ENCODE measurements at regions not wholly inside any gene's neighbourhood (a gene's known extent, or its start where the extent isn't known, plus 50 kb on each side); places are given as distances from the start of the nearest gene placed in this dataset.
"Not testable (repeated sequence)": the region's sequence is repeated elsewhere in the genome, so short reads cannot be mapped to it uniquely, and the experiment has no call there.

- no peak for DNase-seq (ENCODE audit: low read depth)
Measured at GRCh38 chr15:66635817-66636216, 66.2 kb upstream of the SMAD6 start.

DNA sequence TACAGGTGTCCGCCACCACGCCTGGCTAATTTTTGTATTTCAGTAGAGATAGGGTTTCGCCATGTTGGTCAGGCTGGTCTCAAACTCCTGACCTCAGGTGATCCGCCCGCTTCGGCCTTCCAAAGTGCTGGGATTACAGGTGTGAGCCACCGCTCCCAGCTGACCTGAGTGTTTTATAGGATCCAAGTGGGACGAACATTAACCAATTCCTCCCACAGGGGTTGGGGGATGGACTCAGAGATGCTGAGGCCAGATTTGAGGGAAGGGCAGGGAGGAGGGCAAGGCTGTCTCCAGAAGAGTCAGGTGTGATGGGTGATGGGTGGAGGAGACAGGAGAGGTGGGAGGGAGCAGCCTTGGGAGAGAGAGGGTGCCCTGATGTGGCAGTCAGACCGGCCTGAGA, 65.0 kb upstream of the SMAD6 start:
- not testable (repeated sequence) for DNase-seq (ENCODE audit: low read depth)

- DNase-seq (ENCODE audit: low read depth): no peak
Measured at GRCh38 chr15:66638377-66638776, 63.7 kb upstream of the SMAD6 start.

DNA sequence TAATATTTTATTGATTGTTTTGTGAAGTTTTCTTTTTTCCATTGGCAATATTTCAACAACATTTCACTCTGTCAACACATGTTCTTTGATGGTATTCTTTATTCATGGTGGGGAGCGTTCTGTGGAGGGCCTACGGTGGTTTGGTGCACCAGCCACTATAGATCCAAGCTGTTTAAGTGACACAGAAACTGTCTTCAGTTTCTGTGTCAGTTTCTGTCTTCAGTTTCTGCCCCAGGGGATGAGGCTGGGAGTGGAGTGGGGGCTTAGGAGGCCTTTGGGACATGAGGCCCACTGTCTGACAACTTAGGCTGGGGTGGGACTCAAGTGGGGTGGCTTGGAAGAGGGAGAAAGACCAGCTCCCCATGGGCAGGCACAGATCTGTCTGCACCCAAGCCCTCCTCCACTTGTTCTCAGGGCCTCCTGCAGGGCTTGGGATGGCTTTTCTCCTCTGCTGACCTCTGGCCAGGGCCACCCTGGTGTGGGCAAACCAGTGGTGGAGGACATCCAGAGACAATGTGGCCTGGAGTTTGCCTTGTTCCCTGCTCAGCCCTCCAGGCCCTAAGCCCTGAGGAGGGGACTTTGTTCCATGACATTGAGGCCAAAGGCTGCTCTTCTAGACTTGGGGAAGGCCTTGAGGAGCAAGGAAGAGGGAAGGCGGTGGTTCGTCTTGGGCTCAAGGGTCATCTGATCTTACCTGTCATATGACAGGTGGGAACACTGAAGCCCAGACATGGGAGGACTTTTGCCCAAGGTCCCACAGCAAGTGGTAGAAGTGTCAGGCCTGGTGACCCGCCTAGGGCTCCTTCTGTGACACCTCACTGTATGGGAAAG, 60.3 kb upstream of the SMAD6 start:
- no peak for DNase-seq (ENCODE audit: low read depth)

- no peak for DNase-seq (ENCODE audit: low read depth)
Measured at GRCh38 chr15:66642514-66642913, 59.5 kb upstream of the SMAD6 start.

GRCh38 chr15:66643033-66643432, 59.0 kb upstream of the SMAD6 start:
- DNase-seq (ENCODE audit: low read depth): no peak

DNA sequence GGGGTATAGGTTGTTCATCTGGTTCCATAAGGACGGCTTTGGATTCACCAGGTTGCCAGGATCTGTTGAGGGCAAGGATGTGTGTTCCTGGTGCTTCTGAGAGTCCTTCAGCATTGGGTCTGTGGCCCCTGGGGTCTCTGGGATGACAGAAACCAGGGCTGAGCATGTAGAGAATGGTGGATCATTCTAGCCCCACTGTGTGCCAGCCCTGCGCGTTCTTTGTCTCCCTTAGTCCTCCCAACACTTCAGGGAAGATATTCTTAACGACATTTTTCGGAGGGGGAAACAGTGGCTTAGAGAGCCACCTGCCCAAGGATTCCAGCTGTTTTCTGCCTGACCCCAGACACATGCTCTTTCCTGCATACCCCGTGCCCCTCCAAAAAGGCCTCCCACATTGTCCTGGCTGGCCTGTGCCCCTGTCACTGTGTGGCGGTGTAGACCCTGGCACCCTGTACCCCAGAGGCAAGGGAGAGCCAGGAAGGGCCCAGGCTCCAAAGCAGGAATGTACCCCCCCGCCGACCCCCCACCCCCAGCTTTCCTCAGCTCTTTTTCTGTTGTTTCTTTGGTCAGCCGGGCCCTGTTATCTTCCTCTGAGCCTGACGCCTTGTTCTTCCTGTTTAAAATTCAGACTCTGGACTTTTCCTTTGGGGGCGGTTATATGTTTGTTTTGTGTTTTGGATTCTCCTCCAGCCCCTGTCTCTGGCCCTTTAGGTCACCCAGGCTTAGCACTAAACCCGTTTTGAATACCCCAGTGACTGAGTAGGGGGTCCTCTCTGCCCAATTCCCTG, 57.8 kb upstream of the SMAD6 start:
- DNase-seq (ENCODE audit: low read depth): no peak

DNA sequence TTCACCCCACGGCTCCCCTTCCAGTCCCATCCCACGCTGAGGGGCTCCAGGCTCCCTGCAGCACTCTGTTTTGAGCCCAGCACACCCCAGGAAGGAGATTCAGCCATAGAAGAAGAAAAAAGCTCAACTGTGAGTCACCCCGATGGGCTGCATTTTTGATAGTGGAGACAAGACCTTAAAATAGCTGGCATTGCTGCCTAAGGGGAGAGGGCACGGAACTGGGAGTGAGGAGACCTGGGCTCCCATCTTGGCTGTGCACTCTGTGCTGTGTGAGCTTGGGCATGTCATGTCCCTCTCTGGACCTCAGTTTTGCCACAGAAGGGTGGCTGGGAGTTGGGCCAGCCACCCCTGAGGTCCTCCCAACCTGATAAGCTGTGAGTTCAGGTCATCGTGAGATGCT, 57.2 kb upstream of the SMAD6 start:
- DNase-seq (ENCODE audit: low read depth): no peak

DNA sequence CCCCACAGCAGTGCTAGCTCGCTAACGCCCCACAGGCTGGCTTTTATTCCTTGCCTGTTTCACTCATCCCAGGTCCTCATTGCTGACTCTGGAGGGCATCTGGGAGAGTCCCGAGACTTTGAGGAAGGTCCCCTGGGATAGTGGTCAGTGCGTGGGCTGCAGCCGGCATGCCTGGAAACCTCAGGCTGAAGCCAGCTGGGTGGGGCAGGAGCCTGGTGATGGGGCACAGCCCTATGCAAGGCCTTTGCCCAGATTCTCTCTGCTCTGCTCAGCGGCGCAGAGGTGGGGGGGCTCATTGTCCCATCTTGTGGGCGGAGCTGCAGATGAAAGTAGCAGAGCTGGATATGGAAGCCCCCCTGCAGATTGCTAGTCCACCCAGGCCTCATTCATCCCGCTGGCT, 55.7 kb upstream of the SMAD6 start:
- no peak for DNase-seq (ENCODE audit: low read depth)

GRCh38 chr15:66646799-66647198, 55.2 kb upstream of the SMAD6 start:
- DNase-seq (ENCODE audit: low read depth): no peak

GRCh38 chr15:66647358-66647757, 54.7 kb upstream of the SMAD6 start:
- no peak for DNase-seq (ENCODE audit: low read depth)

- DNase-seq (ENCODE audit: low read depth): no peak
Measured at GRCh38 chr15:66648588-66648987, 53.4 kb upstream of the SMAD6 start.

DNA sequence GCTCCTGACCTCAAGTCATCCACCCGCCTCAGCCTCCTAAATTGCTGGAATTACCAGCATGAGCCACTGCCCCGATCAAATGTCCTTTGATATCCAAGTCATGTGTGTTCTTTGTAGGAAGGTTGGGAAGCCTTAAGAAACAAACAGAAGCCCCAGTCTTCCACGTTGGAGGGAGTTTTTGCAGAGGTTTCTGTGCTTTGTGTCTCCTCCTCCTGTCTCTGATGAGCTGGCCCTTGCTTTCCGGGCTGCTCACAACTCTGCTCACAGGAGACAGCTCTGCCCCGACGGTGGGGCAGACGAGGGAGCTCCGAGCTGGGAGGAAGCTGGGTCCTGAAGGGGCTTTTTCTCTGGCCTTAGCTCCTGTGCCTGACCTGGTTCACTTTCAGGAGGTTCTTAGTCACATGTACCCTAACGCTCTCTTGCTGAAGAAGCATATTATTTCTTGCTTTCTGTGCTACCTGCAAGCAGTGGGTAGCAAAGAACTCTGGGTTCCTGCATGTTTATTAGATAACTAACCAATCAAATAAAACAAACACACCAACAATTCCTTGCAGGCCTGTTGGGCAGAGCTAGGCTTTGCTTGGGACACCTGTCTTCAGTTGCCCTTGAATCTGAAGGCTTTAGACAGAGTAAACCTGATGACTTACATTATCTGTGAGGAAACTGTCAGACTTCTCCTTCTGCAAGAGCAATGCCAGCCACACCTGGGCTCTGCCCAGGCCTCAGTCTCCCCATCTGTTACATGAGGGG, 52.6 kb upstream of the SMAD6 start:
- no peak for DNase-seq (ENCODE audit: low read depth)

GRCh38 chr15:66650433-66650832, 51.6 kb upstream of the SMAD6 start:
- no peak for DNase-seq (ENCODE audit: low read depth)

GRCh38 chr15:66651198-66651597, 50.8 kb upstream of the SMAD6 start:
- DNase-seq (ENCODE audit: low read depth): no peak

DNA sequence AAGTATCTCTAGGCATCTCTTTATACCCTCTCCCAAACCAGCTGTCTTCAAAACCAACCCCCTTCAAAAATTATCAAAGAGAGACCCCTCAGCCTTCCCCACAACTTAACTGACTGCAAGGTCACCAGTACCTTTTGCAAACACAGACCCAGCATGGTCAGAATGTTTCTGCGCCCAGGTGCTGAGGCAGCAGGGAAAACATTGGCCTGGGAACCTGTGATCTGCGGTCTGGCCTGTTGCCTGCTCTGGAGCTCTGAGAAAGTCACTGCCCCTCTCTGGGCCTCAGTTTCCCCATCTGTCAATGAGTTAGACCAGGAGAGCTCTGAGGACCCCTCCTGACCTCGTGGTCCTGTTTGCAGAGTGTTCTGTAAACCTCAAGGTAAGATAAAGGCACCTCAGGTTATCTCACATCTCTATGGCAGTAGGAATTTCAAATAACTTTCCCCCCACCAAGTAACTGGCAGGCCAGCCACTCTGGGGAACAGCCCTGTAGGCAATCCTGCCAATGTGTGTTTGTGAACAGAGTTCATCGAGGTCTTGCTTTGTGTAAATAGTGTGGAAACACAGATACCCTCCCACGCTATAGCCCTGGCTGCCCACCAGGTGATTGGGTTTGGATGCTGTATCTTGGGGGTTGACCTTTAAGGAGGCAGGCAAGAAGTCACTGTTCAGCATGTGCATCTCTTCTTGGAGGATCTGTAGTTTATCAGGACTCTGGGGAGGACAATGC, 50.0 kb upstream of the SMAD6 start:
- DNase-seq (ENCODE audit: low read depth): no peak

Measured in T follicular helper cell (primary cell).